ENCODE measurements at regions not wholly inside any gene's neighbourhood (a gene's known extent, or its start where the extent isn't known, plus 50 kb on each side); places are given as distances from the start of the nearest gene placed in this dataset.

DNA sequence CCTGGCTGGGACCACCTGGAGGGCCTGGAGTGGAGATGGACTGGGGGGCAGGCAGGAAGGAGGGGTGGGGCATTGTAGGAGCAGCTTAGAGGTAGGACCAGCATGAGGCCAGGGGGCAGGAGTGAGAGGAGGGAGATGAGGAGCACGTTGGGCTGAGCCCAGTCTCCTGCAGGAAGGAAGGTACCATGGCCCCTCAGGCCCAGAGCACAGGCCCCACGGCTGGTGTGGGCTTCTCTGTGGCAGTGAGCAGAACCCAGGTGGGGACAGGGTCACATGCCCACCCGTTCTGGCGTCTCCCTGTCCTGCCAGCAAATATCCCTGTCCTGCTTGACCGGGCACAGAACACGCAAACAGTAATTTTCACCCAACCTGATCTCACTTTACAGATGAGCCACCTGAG is 141.8 kb downstream of the ENGASE start:
- TF ChIP-seq CTCF (IDR thresholded peaks at IDR 0.05) (no peak), POLR2A (IDR thresholded peaks at IDR 0.05) (no peak)

Measured in breast epithelium (tissue), 3 donors.